ENCODE measurements at regions not wholly inside any gene's neighbourhood (a gene's known extent, or its start where the extent isn't known, plus 50 kb on each side); places are given as distances from the start of the nearest gene placed in this dataset.

DNA sequence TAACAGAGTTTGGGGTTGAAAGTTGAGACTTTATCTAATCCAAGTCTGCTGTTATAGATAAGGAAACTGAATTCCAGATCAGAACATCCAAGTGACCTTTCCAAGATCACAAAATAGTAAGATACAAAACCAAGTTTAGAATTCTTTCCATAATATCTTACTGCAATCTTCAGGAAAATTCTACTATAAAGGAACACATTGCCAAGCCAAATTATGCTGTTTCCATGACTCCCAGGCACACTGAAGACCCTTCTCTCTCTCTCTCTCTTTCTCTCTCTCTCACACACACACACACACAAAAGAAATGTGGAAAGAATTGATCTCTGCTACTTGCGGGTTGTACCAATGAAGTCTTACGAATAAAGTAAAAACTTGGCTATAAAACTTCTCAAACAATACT, 398.4 kb downstream of the METTL4 start:
- no peak for DNase-seq (ENCODE audit: low spot score)
- in situ Hi-C loops (cut with MboI; ENCODE audit: low pct_unique_long_range_greater_than_20kb, low sequenced_read_pairs, unreplicated experiment): no loop called here
- TF ChIP-seq, protein P1, sequence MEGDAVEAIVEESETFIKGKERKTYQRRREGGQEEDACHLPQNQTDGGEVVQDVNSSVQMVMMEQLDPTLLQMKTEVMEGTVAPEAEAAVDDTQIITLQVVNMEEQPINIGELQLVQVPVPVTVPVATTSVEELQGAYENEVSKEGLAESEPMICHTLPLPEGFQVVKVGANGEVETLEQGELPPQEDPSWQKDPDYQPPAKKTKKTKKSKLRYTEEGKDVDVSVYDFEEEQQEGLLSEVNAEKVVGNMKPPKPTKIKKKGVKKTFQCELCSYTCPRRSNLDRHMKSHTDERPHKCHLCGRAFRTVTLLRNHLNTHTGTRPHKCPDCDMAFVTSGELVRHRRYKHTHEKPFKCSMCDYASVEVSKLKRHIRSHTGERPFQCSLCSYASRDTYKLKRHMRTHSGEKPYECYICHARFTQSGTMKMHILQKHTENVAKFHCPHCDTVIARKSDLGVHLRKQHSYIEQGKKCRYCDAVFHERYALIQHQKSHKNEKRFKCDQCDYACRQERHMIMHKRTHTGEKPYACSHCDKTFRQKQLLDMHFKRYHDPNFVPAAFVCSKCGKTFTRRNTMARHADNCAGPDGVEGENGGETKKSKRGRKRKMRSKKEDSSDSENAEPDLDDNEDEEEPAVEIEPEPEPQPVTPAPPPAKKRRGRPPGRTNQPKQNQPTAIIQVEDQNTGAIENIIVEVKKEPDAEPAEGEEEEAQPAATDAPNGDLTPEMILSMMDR (IDR thresholded peaks at IDR 0.05; ENCODE audit: extremely low read depth, insufficient read depth, missing control alignments): no peak

DNA sequence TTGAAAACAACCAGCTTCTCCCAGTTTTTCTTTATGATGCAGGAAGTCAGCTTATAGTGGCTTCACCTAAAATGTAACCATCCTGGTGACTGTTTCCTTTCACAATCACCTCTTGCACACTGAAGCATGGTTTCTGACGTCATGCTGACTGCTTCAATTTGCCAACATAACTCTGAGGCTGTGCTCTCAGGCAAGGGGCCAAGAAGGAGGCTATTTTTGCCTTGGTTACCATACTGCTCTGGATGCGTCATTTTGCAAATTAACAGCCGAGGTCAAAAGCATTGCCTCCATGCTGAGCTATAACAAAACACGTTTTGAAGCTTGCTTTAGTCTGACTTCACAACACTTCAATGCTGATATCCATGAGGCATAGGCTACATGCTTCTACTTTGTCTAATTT, 397.8 kb downstream of the METTL4 start:
- DNase-seq (ENCODE audit: low spot score): no peak
- in situ Hi-C loops (cut with MboI; ENCODE audit: low pct_unique_long_range_greater_than_20kb, low sequenced_read_pairs, unreplicated experiment): no loop called here
- TF ChIP-seq, protein P1 (IDR thresholded peaks at IDR 0.05; ENCODE audit: extremely low read depth, insufficient read depth, missing control alignments): no peak

- no peak for DNase-seq (ENCODE audit: low spot score)
- in situ Hi-C loops (cut with MboI; ENCODE audit: low pct_unique_long_range_greater_than_20kb, low sequenced_read_pairs, unreplicated experiment): no loop called here
- TF ChIP-seq, protein P1 (IDR thresholded peaks at IDR 0.05; ENCODE audit: extremely low read depth, insufficient read depth, missing control alignments): no peak
Measured at GRCh38 chr18:2178036-2178435, 393.3 kb downstream of the METTL4 start.

DNA sequence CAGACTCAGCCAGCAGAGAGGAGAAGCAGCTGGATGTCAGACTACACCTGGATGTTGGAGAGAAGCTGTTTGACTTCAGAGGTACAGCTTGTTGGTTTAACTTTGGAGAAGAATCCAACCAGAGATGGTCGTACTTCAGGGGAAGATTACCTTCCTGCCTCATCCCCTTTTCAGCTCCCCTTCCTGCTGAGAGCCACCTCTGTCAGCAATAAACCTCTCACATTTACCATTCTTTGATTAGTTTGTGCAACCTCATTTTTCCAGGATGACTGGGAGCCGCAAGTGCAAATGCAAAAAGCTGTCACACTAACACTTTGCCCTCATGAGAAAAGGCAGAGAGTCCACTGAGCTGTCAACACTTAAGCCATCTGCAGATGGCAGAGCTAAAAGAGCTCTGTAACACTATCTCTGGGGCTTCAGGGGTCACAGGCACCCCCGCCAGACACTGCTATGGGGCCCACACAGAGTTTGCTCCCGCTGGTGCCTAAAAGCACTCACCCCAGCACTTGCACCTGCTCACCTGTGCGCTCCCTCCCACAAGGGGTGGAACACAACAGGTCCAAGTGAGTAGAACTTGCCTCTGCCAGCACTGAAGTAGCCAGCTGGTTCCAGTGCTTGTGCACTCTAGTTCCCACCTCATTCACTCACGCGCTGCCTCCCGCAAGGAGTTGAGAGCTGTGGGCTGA, 391.7 kb downstream of the METTL4 start:
- TF ChIP-seq, protein P1 (IDR thresholded peaks at IDR 0.05; ENCODE audit: extremely low read depth, insufficient read depth, missing control alignments): no peak
- in situ Hi-C loops (cut with MboI; ENCODE audit: low pct_unique_long_range_greater_than_20kb, low sequenced_read_pairs, unreplicated experiment): no loop called here
- no peak for DNase-seq (ENCODE audit: low spot score)

GRCh38 chr18:2180586-2180985, 390.7 kb downstream of the METTL4 start:
- TF ChIP-seq, protein P1 (IDR thresholded peaks at IDR 0.05; ENCODE audit: extremely low read depth, insufficient read depth, missing control alignments): no peak
- in situ Hi-C loops (cut with MboI; ENCODE audit: low pct_unique_long_range_greater_than_20kb, low sequenced_read_pairs, unreplicated experiment): no loop called here

GRCh38 chr18:2183432-2183831, 387.9 kb downstream of the METTL4 start:
- in situ Hi-C loops (cut with MboI; ENCODE audit: low pct_unique_long_range_greater_than_20kb, low sequenced_read_pairs, unreplicated experiment): no loop called here
- DNase-seq (ENCODE audit: low spot score): no peak
- TF ChIP-seq, protein P1 (IDR thresholded peaks at IDR 0.05; ENCODE audit: extremely low read depth, insufficient read depth, missing control alignments): no peak

More at GRCh38 chr18:2180586-2180985, 390.7 kb downstream of the METTL4 start:
- no peak for DNase-seq (ENCODE audit: low spot score)

Data from GM13977 (cell line).